Endothelial cell of umbilical vein (primary cell): ENCODE measurements at regions not wholly inside any gene's neighbourhood (a gene's known extent, or its start where the extent isn't known, plus 50 kb on each side); places are given as distances from the start of the nearest gene placed in this dataset.

Experiments used
- BruUV-seq: library from RNA; stranded (reverse); fragments of 400-500 nt; replicated peaks from 2 replicates; lab custom pipeline; 2021; lab: Mats Ljungman, UMichigan
- CTCF ChIA-PET: fragments of 300-600, 350-600 bp; sonication (Branson Sonifier 250); formaldehyde crosslinking; loops from one replicate; lab custom pipeline; 2021; ENCODE audit warnings: antibody characterized with exemption, inconsistent platforms; lab: Charles Lee
- POLR2A ChIA-PET: fragments of 300-600, 350-600 bp; sonication (Branson Sonifier 250); formaldehyde crosslinking; loops from one replicate; lab custom pipeline; 2021; ENCODE audit warnings: antibody characterized with exemption, inconsistent platforms; lab: Charles Lee
- DNase-seq: peaks from one replicate; pipeline ENCODE4 v3.0.0-alpha.2; 2011; ENCODE audit warnings: low read depth, low spot score
- FAIRE-seq: peaks from 2 replicates; lab custom pipeline; 2011; peaks lifted over from hg19 to GRCh38; lab: Jason Lieb, UNC
- H2AFZ ChIP-seq: 2 replicates; pipeline ENCODE4 v1.6.0; 2012; ENCODE audit warnings: low read depth, low read length, control low read depth, inconsistent platforms
- H3K27ac ChIP-seq: 2 replicates; pipeline ENCODE4 v1.5.1; 2011; ENCODE audit warnings: low read depth, mild to moderate bottlenecking, control low read depth, low read length, moderate library complexity; ENCODE audit not compliant: insufficient read depth
- H3K27me3 ChIP-seq, 2 experiments: 2 replicates each; pipeline versions ENCODE4 v1.6.0 to v1.6.1; 2011; ENCODE audit warnings: low read length in 2 of 2, mixed read lengths in 1 of 2; ENCODE audit not compliant: control insufficient read depth in 2 of 2, insufficient read depth in 2 of 2
- H3K36me3 ChIP-seq, 2 experiments: 2 replicates in 1 of 2; 3 replicates in 1 of 2; pipeline ENCODE4 v1.5.1; 2011; ENCODE audit warnings: low read length in 2 of 2, mild to moderate bottlenecking in 1 of 2, moderate library complexity in 1 of 2; ENCODE audit not compliant: control insufficient read depth in 2 of 2, insufficient read depth in 2 of 2; ENCODE audit errors: extremely low read depth in 1 of 2
- H3K4me1 ChIP-seq: 3 replicates; pipeline ENCODE4 v1.5.1; 2011; ENCODE audit warnings: mild to moderate bottlenecking, low read length; ENCODE audit not compliant: control insufficient read depth, insufficient read depth; ENCODE audit errors: extremely low read depth
- H3K4me2 ChIP-seq: 2 replicates; pipeline ENCODE4 v1.6.1; 2011; ENCODE audit warnings: low read length, control low read depth, mixed read lengths; ENCODE audit not compliant: insufficient read depth
- H3K4me3 ChIP-seq, 3 experiments: fragments of 200-600 bp in 1 of 3; sonication (generic), shearing (Covaris generic) in 1 of 3; replicated peaks in 1 of 3; 2 replicates each; pipeline ENCODE4 v1.5.1; 2011 to 2016; ENCODE audit warnings: control low read depth in 3 of 3, low read length in 3 of 3, mild to moderate bottlenecking in 2 of 3, inconsistent platforms in 1 of 3, low read depth in 1 of 3, moderate library complexity in 1 of 3; ENCODE audit not compliant: insufficient read depth in 1 of 3
- H3K79me2 ChIP-seq: 2 replicates; pipeline ENCODE4 v1.6.0; 2012; ENCODE audit warnings: low read length, inconsistent platforms; ENCODE audit not compliant: control insufficient read depth, insufficient read depth
- H3K9ac ChIP-seq: replicated peaks from 2 replicates; pipeline ENCODE3; 2011; ENCODE audit warnings: low read length, control low read depth; ENCODE audit not compliant: insufficient read depth; ENCODE audit errors: extremely low read depth
- H3K9me1 ChIP-seq: replicated peaks from 3 replicates; pipeline ENCODE4 v1.6.0; 2011; ENCODE audit warnings: mild to moderate bottlenecking, low read length; ENCODE audit not compliant: control insufficient read depth, insufficient read depth; ENCODE audit errors: extremely low read depth
- H3K9me3 ChIP-seq: replicated peaks from 2 replicates; pipeline ENCODE4 v1.5.1; 2012; ENCODE audit warnings: low read length, inconsistent platforms; ENCODE audit not compliant: control insufficient read depth, insufficient read depth
- H4K20me1 ChIP-seq: replicated peaks from 2 replicates; pipeline ENCODE3; 2011; ENCODE audit warnings: mild to moderate bottlenecking, low read length; ENCODE audit not compliant: control insufficient read depth, insufficient read depth; ENCODE audit errors: extremely low read depth
- CTCF ChIP-seq, 2 donors: IDR thresholded peaks; 1 replicate in 1 of 2; 2 replicates in 1 of 2; pipeline ENCODE4 v1.5.1; 2011; ENCODE audit warnings: low read length in 2 of 2, mild to moderate bottlenecking in 2 of 2, moderate library complexity in 2 of 2, control low read depth in 1 of 2, inconsistent platforms in 1 of 2, low read depth in 1 of 2; ENCODE audit not compliant: insufficient read depth in 1 of 2; ENCODE audit errors: extremely low read depth in 1 of 2
- EZH2 ChIP-seq: IDR thresholded peaks from 2 replicates; pipeline ENCODE4 v1.6.1; 2012; ENCODE audit warnings: borderline replicate concordance, low read depth, mild to moderate bottlenecking, moderate library complexity, low read length, inconsistent platforms; ENCODE audit not compliant: severe bottlenecking
- GATA2 ChIP-seq: IDR thresholded peaks from 2 replicates; pipeline ENCODE4 v1.7.0; 2011; ENCODE audit warnings: low read depth, mild to moderate bottlenecking, moderate library complexity, mixed read lengths, low read length; ENCODE audit not compliant: insufficient read length, insufficient read depth
- POLR2A ChIP-seq: IDR thresholded peaks from 2 replicates; pipeline ENCODE4 v1.6.1; 2012; ENCODE audit warnings: low read depth, mild to moderate bottlenecking, control low read depth, low read length
- dilution Hi-C: fragments of 300-500 bp; cut with MboI; formaldehyde crosslinking; loops from one replicate; pipeline ENCODE4 v1.15.0; 2019; ENCODE audit warnings: low sequenced_read_pairs; ENCODE audit not compliant: extremely low pct_ligation_motif_present
- intact Hi-C: fragments of 100-400 bp; cut with micrococcal nuclease; formaldehyde crosslinking; loops from one replicate; pipeline ENCODE4 v1.10.0; 2022

GRCh38 chr2:176814740-176815367, 397.7 kb upstream of the HNRNPA3 start:
- Histone ChIP-seq H3K9me1 (no peaks in the 10 kb centered on the region), H4K20me1 (no peaks in the 10 kb centered on the region), H3K27me3 (peaks cover 3 to 9% of the 10 kb centered on the region in 2 experiments), H3K4me1 (no peaks in the 10 kb centered on the region), H3K36me3 (no peaks in the 10 kb centered on the region), H3K9ac (no peak overlapping the region), H3K27ac (no peak overlapping the region), H3K9me3 (no peaks in the 10 kb centered on the region), H3K4me3 (no peak overlapping the region), H3K4me2 (no peak overlapping the region), H2AFZ (no peak overlapping the region), H3K79me2 (no peaks in the 10 kb centered on the region)
- CTCF ChIA-PET: interaction anchor here (0.5 to 5.0 kb wide), 47 partner anchors 8 to 1564 kb away, joined by 3 to 95 read pairs (median 4); partner anchors contain the start of genes HOXD8 and HOXD9
- dilution Hi-C loops (no loop called here), intact Hi-C loops (loop anchor here (1.0 to 10.0 kb wide), 5 partner anchors 162 to 699 kb away; partner anchors contain the start of gene HOXD10)
- DNase-seq: peak; percentile 38
- peak; percentile 16 to 17 for TF ChIP-seq CTCF (IDR thresholded peaks at IDR 0.05; ENCODE audit: extremely low read depth in 1 of 2, insufficient read depth in 1 of 2, low read depth in 1 of 2, low read length in 2 of 2)
- TF ChIP-seq GATA2: peak; percentile 26
- no peak for TF ChIP-seq POLR2A
- BruUV-seq: no TSS peak
- FAIRE-seq: no peak
- POLR2A ChIA-PET: no interaction called here

- Histone ChIP-seq H3K9me3 (no peaks in the 10 kb centered on the region), H3K4me1 (no peaks in the 10 kb centered on the region), H3K9ac (no peak overlapping the region), H2AFZ (no peak overlapping the region), H3K36me3 (no peaks in the 10 kb centered on the region), H4K20me1 (no peaks in the 10 kb centered on the region), H3K4me3 (no peak overlapping the region), H3K27ac (no peak overlapping the region), H3K27me3 (peaks cover 6 to 13% of the 10 kb centered on the region in 2 experiments), H3K79me2 (no peaks in the 10 kb centered on the region), H3K4me2 (no peak overlapping the region), H3K9me1 (no peaks in the 10 kb centered on the region)
- no peak for DNase-seq
- CTCF ChIA-PET: interaction anchor here (0.7 to 5.8 kb wide), 7 partner anchors 12 to 705 kb away, joined by 3 to 25 read pairs (median 5); no protein-coding TSS in a partner anchor
- TF ChIP-seq EZH2: no peak
- dilution Hi-C loops: no loop called here
- intact Hi-C loops: loop anchor here (1.0 to 10.0 kb wide), 3 partner anchors 262 to 362 kb away; no protein-coding TSS in a partner anchor
- FAIRE-seq: no peak
- POLR2A ChIA-PET: interaction anchor here (0.7 kb wide), 1 partner anchor 143 kb away, joined by 4 read pairs; no protein-coding TSS in a partner anchor
- BruUV-seq: no TSS peak
Measured at GRCh38 chr2:176817061-176817565, 395.5 kb upstream of the HNRNPA3 start.
